Panc1 (cell line): ENCODE measurements at regions not wholly inside any gene's neighbourhood (a gene's known extent, or its start where the extent isn't known, plus 50 kb on each side); places are given as distances from the start of the nearest gene placed in this dataset.
"Not testable (repeated sequence)": the region's sequence is repeated elsewhere in the genome, so short reads cannot be mapped to it uniquely, and the experiment has no call there.

ENCODE experiments used
- ATAC-seq: fragments of 200-7000 bp; cut with Tn5 transposase; 2 replicates; pipeline ENCODE4 v1.9.1; 2020; ENCODE audit warnings: mild to moderate bottlenecking, moderate library complexity
- BruUV-seq: library from RNA; stranded (reverse); fragments of 400-500 nt; replicated peaks from 2 replicates; lab custom pipeline; 2021; lab: Mats Ljungman, UMichigan
- CTCF ChIA-PET: fragments of 300-600 bp; sonication (Branson Sonifier 250); formaldehyde crosslinking; loops from one replicate; lab custom pipeline; 2022; ENCODE audit warnings: antibody characterized with exemption; lab: Charles Lee
- POLR2A ChIA-PET: fragments of 300-600 bp; sonication (Branson Sonifier 250); formaldehyde crosslinking; loops from one replicate; lab custom pipeline; 2022; ENCODE audit warnings: antibody characterized with exemption; lab: Charles Lee
- DNase-seq: peaks from one replicate; pipeline ENCODE4 v3.0.0-alpha.2; 2010; ENCODE audit warnings: low read depth, low spot score
- H3K27ac ChIP-seq: 2 replicates; pipeline ENCODE4 v1.5.1; 2011; ENCODE audit warnings: mild to moderate bottlenecking, low read length, inconsistent platforms
- H3K27me3 ChIP-seq: fragments of 200-500 bp; sonication (Bioruptor generic); 2 replicates; pipeline ENCODE4 v1.6.0; 2014; ENCODE audit warnings: low read length, inconsistent platforms; ENCODE audit not compliant: control insufficient read depth, insufficient read depth
- H3K36me3 ChIP-seq: fragments of 200-500 bp; sonication (Bioruptor generic); 2 replicates; pipeline ENCODE4 v1.5.1; 2014; ENCODE audit warnings: inconsistent platforms, mild to moderate bottlenecking, low read length, moderate library complexity; ENCODE audit not compliant: control insufficient read depth, insufficient read depth
- H3K4me1 ChIP-seq: 2 replicates; pipeline ENCODE4 v1.5.1; 2011; ENCODE audit warnings: inconsistent platforms, mild to moderate bottlenecking, low read length, moderate library complexity; ENCODE audit not compliant: control insufficient read depth, insufficient read depth
- H3K4me3 ChIP-seq, 2 experiments: 2 replicates each; pipeline ENCODE4 v1.5.1; 2011 to 2012; ENCODE audit warnings: low read depth in 2 of 2, low read length in 2 of 2, mild to moderate bottlenecking in 2 of 2, inconsistent platforms in 1 of 2, moderate library complexity in 1 of 2
- H3K9me3 ChIP-seq: fragments of 200-500 bp; sonication (Bioruptor generic); 2 replicates; pipeline ENCODE4 v1.5.1; 2014; ENCODE audit warnings: low read depth, mild to moderate bottlenecking, inconsistent platforms, low read length, moderate library complexity; ENCODE audit not compliant: control insufficient read depth, insufficient read depth
- CTCF ChIP-seq: fragments of 450-650 bp; IDR thresholded peaks from 2 replicates; pipeline ENCODE4 v1.5.1; 2017; ENCODE audit warnings: mild to moderate bottlenecking
- POLR2AphosphoS5 ChIP-seq: IDR thresholded peaks from 2 replicates; pipeline ENCODE4 v1.6.1; 2012; ENCODE audit warnings: mild to moderate bottlenecking, low read depth, low read length, moderate library complexity
- SIN3A ChIP-seq: IDR thresholded peaks from 2 replicates; pipeline ENCODE4 v1.6.1; 2012; ENCODE audit warnings: low read depth, mild to moderate bottlenecking, low read length, moderate library complexity, borderline replicate concordance; ENCODE audit not compliant: insufficient read depth
- TCF7L2 ChIP-seq: IDR thresholded peaks from 2 replicates; pipeline ENCODE4 v1.6.1; 2011; ENCODE audit warnings: mild to moderate bottlenecking, low read depth, low read length, inconsistent platforms
- in situ Hi-C: cut with HindIII; loops from 2 replicates; pipeline ENCODE4 v1.10.0; 2016; ENCODE audit warnings: low sequenced_read_pairs, low pct_unique_long_range_greater_than_20kb
- intact Hi-C: fragments of 100-400 bp; cut with micrococcal nuclease; formaldehyde crosslinking; loops from one replicate; pipeline ENCODE4 v1.10.0; 2022; ENCODE audit not compliant: unreplicated experiment
- TF ChIP-seq, protein P1 (sequence below), 2 experiments: IDR thresholded peaks; 2 replicates each; pipeline ENCODE4 v1.6.1; 2011 to 2012; ENCODE audit warnings: low read depth in 2 of 2, control low read depth in 1 of 2, low read length in 1 of 2, mild to moderate bottlenecking in 1 of 2, moderate library complexity in 1 of 2; ENCODE audit not compliant: insufficient read depth in 1 of 2

- CTCF ChIA-PET, result interaction anchor here (0.6 kb wide), 1 partner anchor 10 kb away, joined by 3 read pairs; no protein-coding TSS in a partner anchor
- DNase-seq (no peak), ATAC-seq (no peak)
- no peak overlapping the region for H3K27ac ChIP-seq
- H3K27me3 ChIP-seq, result no peaks in the 10 kb centered on the region
- POLR2A ChIA-PET, result no interaction called here
- in situ Hi-C loops (no loop called here), intact Hi-C loops (no loop called here)
- peaks cover 8% of the 10 kb centered on the region for H3K4me1 ChIP-seq
- no TSS peak for BruUV-seq
- TF ChIP-seq CTCF (no peak), SIN3A (no peak), TCF7L2 (no peak), POLR2AphosphoS5 (no peak)
- TF ChIP-seq, protein P1, sequence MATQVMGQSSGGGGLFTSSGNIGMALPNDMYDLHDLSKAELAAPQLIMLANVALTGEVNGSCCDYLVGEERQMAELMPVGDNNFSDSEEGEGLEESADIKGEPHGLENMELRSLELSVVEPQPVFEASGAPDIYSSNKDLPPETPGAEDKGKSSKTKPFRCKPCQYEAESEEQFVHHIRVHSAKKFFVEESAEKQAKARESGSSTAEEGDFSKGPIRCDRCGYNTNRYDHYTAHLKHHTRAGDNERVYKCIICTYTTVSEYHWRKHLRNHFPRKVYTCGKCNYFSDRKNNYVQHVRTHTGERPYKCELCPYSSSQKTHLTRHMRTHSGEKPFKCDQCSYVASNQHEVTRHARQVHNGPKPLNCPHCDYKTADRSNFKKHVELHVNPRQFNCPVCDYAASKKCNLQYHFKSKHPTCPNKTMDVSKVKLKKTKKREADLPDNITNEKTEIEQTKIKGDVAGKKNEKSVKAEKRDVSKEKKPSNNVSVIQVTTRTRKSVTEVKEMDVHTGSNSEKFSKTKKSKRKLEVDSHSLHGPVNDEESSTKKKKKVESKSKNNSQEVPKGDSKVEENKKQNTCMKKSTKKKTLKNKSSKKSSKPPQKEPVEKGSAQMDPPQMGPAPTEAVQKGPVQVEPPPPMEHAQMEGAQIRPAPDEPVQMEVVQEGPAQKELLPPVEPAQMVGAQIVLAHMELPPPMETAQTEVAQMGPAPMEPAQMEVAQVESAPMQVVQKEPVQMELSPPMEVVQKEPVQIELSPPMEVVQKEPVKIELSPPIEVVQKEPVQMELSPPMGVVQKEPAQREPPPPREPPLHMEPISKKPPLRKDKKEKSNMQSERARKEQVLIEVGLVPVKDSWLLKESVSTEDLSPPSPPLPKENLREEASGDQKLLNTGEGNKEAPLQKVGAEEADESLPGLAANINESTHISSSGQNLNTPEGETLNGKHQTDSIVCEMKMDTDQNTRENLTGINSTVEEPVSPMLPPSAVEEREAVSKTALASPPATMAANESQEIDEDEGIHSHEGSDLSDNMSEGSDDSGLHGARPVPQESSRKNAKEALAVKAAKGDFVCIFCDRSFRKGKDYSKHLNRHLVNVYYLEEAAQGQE (IDR thresholded peaks at IDR 0.05; ENCODE audit: insufficient read depth in 1 of 2, low read depth in 2 of 2, low read length in 1 of 2), result no peak
- H3K36me3 ChIP-seq, result no peaks in the 10 kb centered on the region
- H3K4me3 ChIP-seq, result no peak overlapping the region
- no peaks in the 10 kb centered on the region for H3K9me3 ChIP-seq
These were observed 51.4 kb upstream of the GPC1 start for GRCh38 chr2:240383871-240384700.

GRCh38 chr2:240384711-240385450, 50.6 kb upstream of the GPC1 start:
- in situ Hi-C loops, result no loop called here
- no peak overlapping the region for H3K27ac ChIP-seq
- intact Hi-C loops, result no loop called here
- no peak for ATAC-seq
- TF ChIP-seq POLR2AphosphoS5 (no peak), TCF7L2 (no peak), CTCF (no peak)
- DNase-seq, result no peak
- no peaks in the 10 kb centered on the region for H3K36me3 ChIP-seq
- H3K4me1 ChIP-seq, result peaks cover 8% of the 10 kb centered on the region
- BruUV-seq, result no TSS peak
- ChIA-PET POLR2A (no interaction called here), CTCF (interaction anchor here (0.6 kb wide), 1 partner anchor 11 kb away, joined by 3 read pairs; no protein-coding TSS in a partner anchor)
- no peak overlapping the region for H3K4me3 ChIP-seq
- no peaks in the 10 kb centered on the region for H3K27me3 ChIP-seq
- H3K9me3 ChIP-seq, result no peaks in the 10 kb centered on the region

DNA sequence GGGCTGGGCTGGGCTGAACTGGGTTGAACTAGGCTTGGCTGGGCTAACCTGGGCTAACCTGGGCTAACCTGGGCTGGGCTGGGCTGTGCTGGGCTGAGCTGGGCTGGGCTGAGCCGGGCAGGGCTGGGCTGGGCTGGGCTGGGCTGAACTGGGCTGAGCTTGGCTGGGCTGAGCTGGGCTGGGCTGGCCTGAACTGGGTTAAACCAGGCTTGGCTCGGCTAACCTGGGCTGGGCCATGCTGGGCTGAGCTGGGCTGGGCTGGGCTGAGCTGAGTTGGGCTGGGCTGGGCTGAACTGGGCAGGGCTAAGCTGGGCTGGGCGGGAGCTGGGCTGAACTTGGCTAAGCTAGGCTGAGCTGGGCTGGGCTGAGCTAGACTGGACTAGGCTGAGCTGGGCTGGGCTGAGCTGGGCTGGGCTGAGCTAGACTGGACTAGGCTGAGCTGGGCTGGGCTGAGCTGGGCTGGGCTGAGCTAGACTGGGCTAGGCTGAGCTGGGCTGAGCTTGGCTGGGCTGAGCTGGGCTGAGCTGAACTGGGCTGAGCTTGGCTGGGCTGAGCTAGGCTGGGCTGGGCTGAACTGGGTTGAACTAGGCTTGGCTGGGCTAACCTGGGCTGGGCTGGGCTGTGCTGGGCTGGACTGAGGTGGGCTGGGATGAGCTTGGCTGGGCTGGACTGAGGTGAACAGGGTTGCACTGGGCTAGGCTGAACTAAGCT, 49.9 kb upstream of the GPC1 start:
- BruUV-seq, CTCF ChIA-PET, H3K27me3 ChIP-seq, in situ Hi-C loops, DNase-seq, intact Hi-C loops, H3K36me3 ChIP-seq, H3K27ac ChIP-seq, H3K4me3 ChIP-seq, H3K9me3 ChIP-seq, H3K4me1 ChIP-seq, POLR2A ChIA-PET: not testable (repeated sequence)
- ATAC-seq, result peak; percentile 39; the same call in 1 of the 2 replicates
